Gastrocnemius medialis (tissue), 4 donors: ENCODE measurements at regions not wholly inside any gene's neighbourhood (a gene's known extent, or its start where the extent isn't known, plus 50 kb on each side); places are given as distances from the start of the nearest gene placed in this dataset.

Experiments used
- ATAC-seq, 2 donors: fragments of 150-250 bp; one replicate each; pipeline ENCODE4 v1.9.1; 2016
- DNase-seq, 2 donors: peaks; one replicate each; pipeline ENCODE4 v3.0.0-alpha.2; 2019
- H3K27ac ChIP-seq, 4 donors: fragments of 200-600 bp; sonication (generic); 1 replicate in 1 of 4; 2 replicates in 3 of 4; pipeline ENCODE4 v1.5.1; 2016 to 2018; ENCODE audit warnings: mild to moderate bottlenecking in 2 of 4, moderate library complexity in 1 of 4
- H3K27me3 ChIP-seq, 3 donors: fragments of 200-600 bp; sonication (generic) in 2 of 3; 1 replicate in 1 of 3; 2 replicates in 2 of 3; pipeline versions ENCODE4 v1.5.1 to v1.6.0; 2016 to 2019; ENCODE audit warnings: mild to moderate bottlenecking in 1 of 3, moderate library complexity in 1 of 3
- H3K36me3 ChIP-seq, 2 donors: fragments of 200-600 bp; sonication (generic) in 1 of 2; one replicate each; pipeline ENCODE4 v1.5.1; 2017 to 2018
- H3K4me1 ChIP-seq, 2 donors: fragments of 200-600 bp; sonication (generic) in 1 of 2; one replicate each; pipeline ENCODE4 v1.5.1; 2016 to 2017; ENCODE audit warnings: mild to moderate bottlenecking in 2 of 2
- H3K4me3 ChIP-seq, 4 donors: fragments of 200-600 bp; sonication (generic) in 3 of 4; 1 replicate in 1 of 4; 2 replicates in 3 of 4; pipeline ENCODE4 v1.5.1; 2016 to 2019; ENCODE audit warnings: mild to moderate bottlenecking in 2 of 4
- H3K9me3 ChIP-seq, 3 donors: fragments of 200-600 bp; sonication (generic) in 2 of 3; 1 replicate in 1 of 3; 2 replicates in 2 of 3; pipeline ENCODE4 v1.5.1; 2016 to 2019
- POLR2A ChIP-seq, 2 donors: fragments of 450-650 bp; IDR thresholded peaks; one replicate each; pipeline ENCODE4 v1.6.1; 2017; ENCODE audit warnings: antibody characterized with exemption in 2 of 2, mild to moderate bottlenecking in 2 of 2, moderate library complexity in 2 of 2
- in situ Hi-C, 4 donors: fragments of 200-750 bp; cut with MboI; loops; one replicate each; pipeline versions ENCODE4 v1.15.0 to v1.8.0; 2017; ENCODE audit warnings: low sequenced_read_pairs in 4 of 4
- intact Hi-C: fragments of 100-400 bp; cut with DNase I; formaldehyde crosslinking; loops from one replicate; pipeline ENCODE4 v1.15.1; 2023; ENCODE audit warnings: low total_unique reads
- TF ChIP-seq, protein P1 (sequence below), 5 experiments: fragments of 450-650 bp in 3 of 5; fragments of 200-600 bp in 2 of 5; sonication (generic) in 2 of 5; IDR thresholded peaks in 4 of 5; conservative IDR thresholded peaks in 1 of 5; 1 replicate in 4 of 5; 2 replicates in 1 of 5; pipeline ENCODE4 v1.5.1; 2016 to 2019; ENCODE audit warnings: antibody characterized with exemption in 5 of 5, mild to moderate bottlenecking in 3 of 5, moderate library complexity in 3 of 5

DNA sequence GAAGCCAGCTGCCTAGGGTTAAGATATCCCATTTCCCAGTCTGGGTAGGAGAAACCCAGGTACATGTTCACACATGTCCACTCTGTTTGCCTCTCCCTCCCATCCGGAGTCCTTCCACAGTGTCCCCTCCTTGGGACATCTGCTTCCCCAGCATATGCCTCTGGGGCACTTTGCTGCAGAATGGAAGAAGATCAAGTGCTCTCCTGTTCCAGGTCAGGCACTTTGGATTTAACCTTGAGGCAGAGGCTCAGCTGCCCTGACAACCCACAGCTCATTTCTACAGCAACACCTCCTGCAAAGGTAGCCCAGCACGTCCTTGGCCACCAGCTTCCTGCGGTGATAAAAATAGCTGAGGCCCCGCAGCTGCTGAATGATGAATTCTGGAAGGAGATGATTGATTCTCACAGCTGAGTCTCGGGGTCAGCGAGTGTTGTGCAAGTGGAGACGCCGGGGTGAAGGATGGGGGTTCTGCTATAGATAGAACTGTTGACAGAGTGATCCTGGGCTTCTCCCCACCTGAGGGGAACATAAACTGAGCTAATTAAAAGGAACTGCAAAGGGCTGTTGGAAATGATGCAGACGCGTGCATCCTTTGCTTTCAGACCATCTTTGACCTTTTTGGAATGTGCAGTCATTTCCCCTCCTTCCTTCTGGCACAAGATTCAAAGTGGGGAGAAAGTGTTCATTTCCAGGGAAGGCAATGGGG lies 145.0 kb downstream of the SLC38A6 start:
- Histone ChIP-seq H3K4me1 (peaks cover 70 to 75% of the 10 kb centered on the region in 2 donors), H3K27ac (peak overlapping the region; percentile 94 to 99 (median 98)), H3K36me3 (no peaks in the 10 kb centered on the region), H3K4me3 (peak overlapping the region; percentile 1 to 31 (median 17)), H3K9me3 (no peaks in the 10 kb centered on the region), H3K27me3 (no peaks in the 10 kb centered on the region)
- in situ Hi-C loops (no loop called here), intact Hi-C loops (loop anchor here (5.0 to 10.0 kb wide), 2 partner anchors 871 to 964 kb away; no protein-coding TSS in a partner anchor)
- ATAC-seq (peak; percentile 48 to 50), DNase-seq (peak; percentile 87 to 96)
- TF ChIP-seq, protein P1, sequence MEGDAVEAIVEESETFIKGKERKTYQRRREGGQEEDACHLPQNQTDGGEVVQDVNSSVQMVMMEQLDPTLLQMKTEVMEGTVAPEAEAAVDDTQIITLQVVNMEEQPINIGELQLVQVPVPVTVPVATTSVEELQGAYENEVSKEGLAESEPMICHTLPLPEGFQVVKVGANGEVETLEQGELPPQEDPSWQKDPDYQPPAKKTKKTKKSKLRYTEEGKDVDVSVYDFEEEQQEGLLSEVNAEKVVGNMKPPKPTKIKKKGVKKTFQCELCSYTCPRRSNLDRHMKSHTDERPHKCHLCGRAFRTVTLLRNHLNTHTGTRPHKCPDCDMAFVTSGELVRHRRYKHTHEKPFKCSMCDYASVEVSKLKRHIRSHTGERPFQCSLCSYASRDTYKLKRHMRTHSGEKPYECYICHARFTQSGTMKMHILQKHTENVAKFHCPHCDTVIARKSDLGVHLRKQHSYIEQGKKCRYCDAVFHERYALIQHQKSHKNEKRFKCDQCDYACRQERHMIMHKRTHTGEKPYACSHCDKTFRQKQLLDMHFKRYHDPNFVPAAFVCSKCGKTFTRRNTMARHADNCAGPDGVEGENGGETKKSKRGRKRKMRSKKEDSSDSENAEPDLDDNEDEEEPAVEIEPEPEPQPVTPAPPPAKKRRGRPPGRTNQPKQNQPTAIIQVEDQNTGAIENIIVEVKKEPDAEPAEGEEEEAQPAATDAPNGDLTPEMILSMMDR (IDR thresholded peaks at IDR 0.05 in 4 of 5, conservative IDR thresholded peaks at IDR 0.05 in 1 of 5), result no peak
- no peak for TF ChIP-seq POLR2A (IDR thresholded peaks at IDR 0.05)

DNA sequence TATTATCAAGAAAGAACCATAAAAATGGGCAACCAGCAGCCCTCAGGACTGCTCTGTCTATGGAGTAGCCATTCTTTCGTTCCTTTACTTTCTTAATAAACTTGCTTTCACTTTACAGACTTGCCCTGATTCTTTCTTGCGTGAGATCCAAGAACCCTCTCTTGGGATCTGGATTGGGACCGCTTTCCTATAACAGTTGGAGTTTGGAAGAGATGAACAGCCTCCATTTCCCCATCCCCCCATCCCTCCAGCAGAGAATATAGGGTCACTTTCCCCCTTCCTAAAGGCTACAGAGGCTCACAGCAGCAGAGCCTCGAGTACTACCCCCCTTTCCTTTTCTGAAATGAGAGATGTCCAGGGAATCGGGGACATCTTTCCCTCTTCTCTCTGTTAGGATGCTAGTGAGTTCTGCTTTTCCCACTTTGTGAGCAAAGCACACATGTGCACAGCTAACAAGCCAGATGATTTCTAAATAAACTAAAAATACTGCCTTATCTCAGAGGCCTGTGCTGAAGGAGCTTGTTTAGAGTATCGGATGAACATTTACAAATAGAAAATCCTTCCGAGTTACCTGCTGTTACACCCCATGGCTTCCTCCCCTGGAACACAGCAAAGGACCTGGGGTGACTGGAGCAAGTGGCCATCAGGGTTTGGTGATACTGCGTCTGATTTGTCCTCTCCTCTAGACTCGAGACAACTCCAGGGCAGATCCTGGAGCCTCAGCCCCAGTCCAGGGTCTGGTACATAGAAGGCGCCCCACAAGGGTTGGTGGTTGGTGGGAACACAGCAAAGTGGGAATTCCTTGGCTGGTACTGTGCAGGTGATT lies 144.2 kb downstream of the SLC38A6 start:
- peaks cover 73 to 78% of the 10 kb centered on the region in 2 donors for H3K4me1 ChIP-seq
- DNase-seq (peak; percentile 58 to 68), ATAC-seq (peak; percentile 63 to 71)
- peak overlapping the region; percentile 94 to 99 (median 98) for H3K27ac ChIP-seq
- H3K27me3 ChIP-seq, result no peaks in the 10 kb centered on the region
- intact Hi-C loops, result loop anchor here (5.0 to 10.0 kb wide), 2 partner anchors 870 to 963 kb away; no protein-coding TSS in a partner anchor
- H3K36me3 ChIP-seq, result no peaks in the 10 kb centered on the region
- H3K9me3 ChIP-seq, result no peaks in the 10 kb centered on the region
- TF ChIP-seq, protein P1 (IDR thresholded peaks at IDR 0.05 in 4 of 5, conservative IDR thresholded peaks at IDR 0.05 in 1 of 5), result no peak
- peak; percentile 68 to 76 for TF ChIP-seq POLR2A (IDR thresholded peaks at IDR 0.05)
- H3K4me3 ChIP-seq, result peak overlapping the region; percentile 15 to 31 (median 17)
- in situ Hi-C loops, result no loop called here

DNA sequence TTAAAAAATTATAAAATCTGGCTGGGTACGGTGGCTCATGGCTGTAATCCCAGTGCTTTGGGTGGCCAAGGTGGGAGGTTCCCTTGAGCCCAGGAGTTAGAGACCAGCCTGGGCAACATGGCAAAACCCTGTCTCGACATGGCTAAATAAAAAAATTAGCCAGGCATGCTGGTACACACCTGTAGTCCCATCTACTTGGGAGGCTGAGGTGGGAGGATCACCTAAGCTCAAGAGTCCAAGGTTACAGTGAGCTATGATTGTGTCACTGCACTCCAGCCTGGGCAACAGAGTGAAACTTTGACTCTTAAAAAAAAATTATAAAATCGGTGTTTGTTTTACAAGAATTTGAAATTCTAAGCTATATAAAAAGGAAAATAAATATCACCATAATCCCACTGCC lies 141.8 kb downstream of the SLC38A6 start:
- in situ Hi-C loops (no loop called here), intact Hi-C loops (loop anchor here (10.0 kb wide), 1 partner anchor 868 kb away; no protein-coding TSS in a partner anchor)
- TF ChIP-seq POLR2A (IDR thresholded peaks at IDR 0.05), result no peak
- TF ChIP-seq, protein P1 (IDR thresholded peaks at IDR 0.05 in 4 of 5, conservative IDR thresholded peaks at IDR 0.05 in 1 of 5), result no peak
- no peaks in the 10 kb centered on the region for H3K27me3 ChIP-seq
- H3K4me3 ChIP-seq, result no peak overlapping the region
- no peaks in the 10 kb centered on the region for H3K9me3 ChIP-seq
- H3K27ac ChIP-seq, result peak overlapping the region; percentile 18 to 99 (median 98)
- ATAC-seq, result no peak
- DNase-seq, result no peak
- H3K36me3 ChIP-seq, result no peaks in the 10 kb centered on the region
- H3K4me1 ChIP-seq, result peaks cover 54 to 55% of the 10 kb centered on the region in 2 donors

DNA sequence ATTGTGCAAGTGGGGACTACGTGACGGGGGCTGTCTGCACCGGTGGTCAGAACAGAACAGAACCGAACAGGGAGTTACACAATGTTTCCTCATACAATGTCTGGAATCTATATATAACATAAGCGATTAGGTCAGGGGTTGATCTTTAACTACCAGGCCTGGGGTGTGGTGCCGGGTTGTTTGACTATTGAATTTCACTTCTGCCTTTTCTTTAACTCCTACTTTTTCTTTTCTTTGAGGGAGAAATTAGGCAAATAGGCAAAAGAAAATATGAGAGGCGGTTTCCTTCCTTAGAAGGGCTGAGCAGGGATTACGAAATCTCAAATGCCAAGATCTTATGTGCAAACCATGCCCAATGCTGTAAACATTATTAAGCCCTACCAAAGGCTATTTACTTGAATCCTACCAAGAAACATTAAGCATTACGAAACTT lies 140.3 kb downstream of the SLC38A6 start:
- intact Hi-C loops, result loop anchor here (10.0 kb wide), 1 partner anchor 867 kb away; no protein-coding TSS in a partner anchor
- in situ Hi-C loops, result no loop called here

More for the DNA sequence above, 140.3 kb downstream of the SLC38A6 start:
- Histone ChIP-seq H3K4me1 (peaks cover 40 to 44% of the 10 kb centered on the region in 2 donors), H3K4me3 (no peak overlapping the region), H3K9me3 (no peaks in the 10 kb centered on the region), H3K27ac (peak overlapping the region; percentile 41 to 64 (median 52)), H3K36me3 (no peaks in the 10 kb centered on the region), H3K27me3 (no peaks in the 10 kb centered on the region)
- DNase-seq (no peak), ATAC-seq (no peak)
- no peak for TF ChIP-seq POLR2A (IDR thresholded peaks at IDR 0.05)
- TF ChIP-seq, protein P1 (IDR thresholded peaks at IDR 0.05 in 4 of 5, conservative IDR thresholded peaks at IDR 0.05 in 1 of 5), result no peak
